GM12874 (cell line): ENCODE measurements at regions not wholly inside any gene's neighbourhood (a gene's known extent, or its start where the extent isn't known, plus 50 kb on each side); places are given as distances from the start of the nearest gene placed in this dataset.

Experiments
- CTCF ChIP-seq: IDR thresholded peaks from 2 replicates; pipeline ENCODE4 v1.5.1; 2011; ENCODE audit warnings: low read depth, mild to moderate bottlenecking, control low read depth, low read length, moderate library complexity; ENCODE audit not compliant: insufficient read depth

DNA sequence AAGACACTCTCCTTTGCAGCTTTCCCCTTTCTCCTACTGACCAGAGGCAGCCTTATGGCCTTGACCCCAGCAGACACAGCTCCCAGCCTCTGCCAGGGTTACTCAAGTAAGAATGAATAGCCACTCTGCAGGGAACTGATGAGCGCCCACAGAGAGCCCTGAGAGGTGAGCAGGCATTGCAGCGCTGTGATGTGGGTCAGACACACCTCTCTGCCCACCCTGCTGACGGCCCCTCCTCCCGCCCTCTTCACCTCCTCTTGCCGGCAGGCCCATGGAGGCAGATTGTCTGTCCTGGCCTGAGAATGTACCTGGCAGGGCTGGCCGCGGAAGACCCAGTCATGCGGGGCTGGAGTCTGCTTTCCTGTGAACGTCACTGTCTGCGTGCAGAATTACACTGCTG lies 512.6 kb upstream of the PPP2R3A start:
- no peak for TF ChIP-seq CTCF

DNA sequence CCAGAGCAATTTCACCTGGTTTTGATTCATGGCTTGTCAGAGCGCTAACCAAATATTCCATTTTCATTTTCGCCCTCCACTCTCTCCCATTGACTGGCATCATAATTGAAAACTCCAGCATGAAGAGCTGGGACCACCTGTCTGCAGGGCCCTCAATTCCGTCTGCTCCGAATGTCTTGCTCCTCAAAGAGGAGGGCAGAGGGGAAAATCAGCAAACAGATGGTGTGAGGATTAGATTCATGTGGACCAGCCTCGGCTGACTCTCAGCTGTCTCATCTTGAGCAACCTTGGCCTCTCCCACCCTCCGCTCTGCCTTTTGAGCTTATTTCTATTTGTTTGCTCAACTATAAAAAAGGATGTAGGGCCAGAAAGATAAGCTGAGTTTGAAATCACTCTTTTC lies 512.2 kb upstream of the PPP2R3A start:
- TF ChIP-seq CTCF, result no peak

DNA sequence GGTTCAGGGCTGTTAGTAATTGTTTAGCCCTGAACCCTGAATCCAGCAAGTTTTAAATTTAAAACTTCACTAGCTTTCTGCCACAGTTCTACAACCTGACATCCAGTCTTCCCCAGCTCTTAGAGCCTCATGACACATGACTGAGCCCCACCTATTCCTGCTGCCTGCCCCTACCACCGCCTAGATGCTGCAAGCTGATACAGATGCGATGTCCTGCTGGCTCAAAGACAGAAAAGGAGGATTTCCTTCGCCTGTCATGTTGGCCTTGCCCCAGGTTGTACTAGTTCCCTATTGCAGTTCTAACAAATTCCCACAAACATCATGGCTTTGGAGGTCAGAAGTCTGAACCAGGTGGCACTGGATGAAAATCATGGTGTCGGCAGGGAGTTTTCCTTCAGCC lies 510.6 kb upstream of the PPP2R3A start:
- TF ChIP-seq CTCF, result no peak

- TF ChIP-seq CTCF, result no peak
These were observed 509.3 kb upstream of the PPP2R3A start for GRCh38 chr3:135456108-135456790.

DNA sequence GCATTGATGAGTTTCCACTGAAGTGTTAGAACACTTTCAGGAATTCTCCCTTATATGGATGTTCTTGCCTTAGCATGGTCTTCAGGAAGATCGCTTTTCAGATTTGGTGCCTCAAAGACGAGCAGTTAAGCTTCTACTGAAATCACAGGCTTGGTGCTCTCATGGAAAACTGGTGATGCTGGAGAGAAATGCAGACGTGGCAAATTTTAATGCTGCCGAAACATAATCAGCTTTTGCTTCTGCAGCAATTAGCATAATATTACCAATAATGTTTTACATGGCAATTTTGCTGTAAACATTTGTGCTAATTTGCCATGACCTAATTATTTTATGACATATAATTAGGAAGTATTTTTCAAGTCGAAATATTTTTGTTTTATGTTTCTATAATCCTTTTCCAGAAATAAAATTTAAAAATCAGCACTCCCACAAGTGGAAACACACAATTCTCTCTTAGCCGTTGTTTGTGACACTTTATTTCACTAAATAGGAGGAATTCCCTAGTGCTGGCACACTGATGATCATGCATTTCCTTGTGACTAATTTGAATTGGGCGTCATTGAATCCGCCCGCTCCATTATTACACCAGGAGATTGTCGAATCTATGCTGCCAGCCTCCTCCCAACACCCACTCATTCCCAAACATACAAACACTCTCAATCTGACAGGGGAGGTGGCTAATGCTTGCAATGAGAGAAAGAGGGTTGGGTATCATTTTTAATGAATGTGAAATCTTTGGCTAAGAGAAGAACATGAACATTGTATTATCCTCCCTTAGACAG lies 506.8 kb upstream of the PPP2R3A start:
- no peak for TF ChIP-seq CTCF

- TF ChIP-seq CTCF, result no peak
These were observed 505.3 kb upstream of the PPP2R3A start for GRCh38 chr3:135460273-135460672.

- TF ChIP-seq CTCF, result no peak
These were observed 493.6 kb upstream of the PPP2R3A start for GRCh38 chr3:135471911-135472310.
